ENCODE measurements at regions not wholly inside any gene's neighbourhood (a gene's known extent, or its start where the extent isn't known, plus 50 kb on each side); places are given as distances from the start of the nearest gene placed in this dataset.

- TF ChIP-seq CTCF (conservative IDR thresholded peaks at IDR 0.05 in 1 of 2, IDR thresholded peaks at IDR 0.05 in 1 of 2; ENCODE audit: extremely low read depth in 1 of 2, insufficient read depth in 1 of 2, low read depth in 1 of 2, low read length in 2 of 2) (no peak), EZH2 (IDR thresholded peaks at IDR 0.05; ENCODE audit: borderline replicate concordance, low read length) (no peak)
These were observed 556.1 kb upstream of the MDFIC2 start for GRCh38 chr3:70868561-70868960.

All from mammary epithelial cell (primary cell).